Activated CD8-positive, alpha-beta memory T cell treated with anti-CD3 and anti-CD28 coated beads for 48 hours (primary cell): ENCODE measurements at regions not wholly inside any gene's neighbourhood (a gene's known extent, or its start where the extent isn't known, plus 50 kb on each side); places are given as distances from the start of the nearest gene placed in this dataset.

Source experiments
- DNase-seq, 3 experiments: peaks; one replicate each; pipeline ENCODE4 v3.0.0-alpha.2; 2020; ENCODE audit warnings: low read depth in 2 of 3, low spot score in 2 of 3

DNA sequence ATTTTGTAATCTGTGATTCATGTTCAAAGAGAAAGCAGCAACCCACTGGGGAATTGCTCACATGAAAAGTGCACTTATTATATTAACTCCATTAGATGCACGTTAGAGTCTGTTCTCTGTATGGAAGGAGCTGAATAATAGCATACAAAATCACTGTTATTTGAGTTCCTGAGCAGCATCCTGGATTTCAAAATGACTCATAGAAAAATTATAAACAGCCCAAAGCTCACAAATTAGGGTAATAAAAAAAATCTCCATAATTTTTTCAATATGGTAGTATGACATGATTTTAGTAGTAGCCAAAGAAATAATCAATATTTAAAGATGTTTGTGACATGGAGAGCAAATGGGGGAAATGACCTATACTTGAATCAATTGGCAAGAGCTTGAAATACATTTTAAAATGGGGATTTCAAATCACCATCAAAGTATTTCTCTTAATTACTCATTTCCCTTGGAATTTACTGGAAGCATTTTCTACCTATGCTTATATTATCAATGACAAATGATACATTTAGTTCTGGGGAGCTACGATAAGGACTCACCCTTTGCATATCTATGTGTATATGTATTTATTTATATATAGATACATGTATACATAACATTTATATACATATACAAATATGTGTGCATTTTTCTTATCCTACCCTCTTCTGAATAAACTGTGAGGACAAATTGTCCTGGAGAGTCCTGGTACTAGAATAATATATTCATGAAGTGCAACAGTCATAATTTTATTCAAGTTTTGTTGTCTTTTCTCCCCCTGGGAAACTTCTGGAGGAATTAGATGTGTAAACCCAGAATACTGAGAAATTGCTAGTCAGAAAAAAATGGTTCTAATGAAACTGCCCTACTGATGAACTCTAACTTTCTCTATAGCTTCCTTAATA lies 116.3 kb downstream of the RPL22L1 start:
- no peak for DNase-seq

DNA sequence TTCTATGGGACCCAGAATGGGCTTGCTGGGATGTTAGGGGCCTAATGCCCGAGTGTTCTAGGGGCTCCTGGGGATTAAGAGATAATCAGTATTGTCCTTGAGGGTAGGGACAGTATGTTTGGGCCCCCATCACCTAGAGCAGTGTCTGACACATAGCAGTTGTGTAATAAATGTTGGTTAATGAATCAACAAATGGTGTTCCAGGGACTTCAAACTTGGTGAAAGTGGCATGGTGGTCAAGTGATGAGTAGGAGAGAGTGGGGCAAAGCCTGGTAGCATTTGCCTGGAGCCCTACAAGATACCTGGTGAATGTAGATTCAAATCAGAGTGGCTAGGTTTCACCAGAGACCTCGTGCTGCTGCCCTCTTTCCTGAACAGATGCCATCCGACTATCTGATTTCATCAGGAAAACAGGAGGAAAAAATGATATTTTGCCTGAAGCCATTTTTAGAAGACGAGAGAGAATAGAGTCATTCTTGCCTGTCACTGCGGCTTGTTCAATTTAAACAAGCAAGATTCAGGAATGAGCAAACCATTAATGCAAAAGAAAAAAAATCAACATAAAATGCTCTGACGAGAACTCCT lies 117.3 kb downstream of the RPL22L1 start:
- no peak for DNase-seq

DNA sequence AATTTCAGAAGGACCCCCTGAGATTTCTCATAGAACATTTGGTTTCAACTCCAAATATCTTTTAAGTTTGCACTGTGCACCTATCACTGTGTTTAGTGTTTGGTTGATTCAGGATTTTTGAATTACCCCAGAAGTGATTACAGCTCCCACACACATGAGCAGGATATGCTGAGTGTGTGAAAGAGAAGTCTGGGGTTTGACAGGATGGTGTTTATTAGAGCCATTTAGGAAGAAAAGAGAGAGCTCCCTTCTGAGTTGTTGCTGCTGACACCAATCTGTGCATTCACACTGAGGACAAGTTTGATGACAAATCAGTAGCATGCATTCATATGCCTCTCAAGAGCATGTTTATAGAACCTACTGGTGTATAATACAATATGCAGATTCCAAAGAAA lies 118.1 kb downstream of the RPL22L1 start:
- DNase-seq, result no peak

DNA sequence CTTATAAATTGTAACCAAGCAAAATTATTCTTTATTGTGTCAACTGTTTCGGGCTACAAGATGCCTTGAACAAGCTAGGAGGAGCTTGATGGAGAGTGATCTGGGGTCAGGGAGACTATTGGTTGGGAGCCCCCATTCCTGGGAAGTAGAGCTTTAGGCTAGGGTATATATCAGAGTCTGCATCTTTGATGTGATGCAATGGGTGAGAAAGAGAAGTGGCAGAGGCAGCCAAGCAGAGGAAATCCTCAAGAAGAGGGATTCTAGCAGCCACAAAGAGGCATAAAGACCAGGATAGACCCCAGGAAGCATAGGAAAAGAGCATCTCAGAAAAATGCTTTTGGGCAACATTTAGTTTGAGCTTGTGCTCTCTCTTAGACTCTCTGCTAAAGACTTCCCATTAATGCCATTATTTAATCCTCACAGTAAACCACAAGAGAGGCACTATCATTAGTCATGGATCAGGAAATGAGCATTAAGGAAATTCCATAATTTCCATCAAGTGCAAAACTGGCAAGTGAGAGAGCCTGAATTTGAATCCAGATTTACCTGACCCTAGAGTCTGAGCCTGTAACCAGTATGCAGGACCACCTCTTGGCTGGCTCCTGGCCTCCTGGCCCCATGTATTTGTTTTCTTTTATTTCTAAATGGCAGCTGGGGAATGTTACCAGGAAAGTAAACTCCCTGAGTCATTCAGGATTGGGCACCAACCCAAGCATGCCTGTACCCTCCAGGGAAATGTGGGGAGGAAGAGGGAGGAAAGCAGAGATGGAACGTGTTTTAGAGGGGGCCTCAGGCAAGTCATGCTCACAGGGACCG lies 118.7 kb downstream of the RPL22L1 start:
- DNase-seq, result no peak

DNA sequence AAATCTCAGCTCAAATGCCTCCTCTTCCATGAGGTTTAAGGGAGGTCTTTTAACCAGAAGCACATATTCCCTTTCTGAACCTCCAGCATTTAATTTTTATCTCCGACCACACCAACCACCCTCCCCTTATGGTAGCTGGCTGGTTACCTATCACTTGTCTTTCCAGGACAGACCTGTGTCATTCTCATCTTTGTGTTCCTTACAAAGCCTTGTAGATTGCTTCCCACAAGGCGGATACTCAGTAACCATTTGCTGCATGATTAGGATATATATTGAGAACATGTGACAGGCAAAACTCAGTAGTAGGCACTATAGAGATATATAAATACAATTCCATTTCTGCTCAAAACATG lies 119.5 kb downstream of the RPL22L1 start:
- DNase-seq, result no peak

DNA sequence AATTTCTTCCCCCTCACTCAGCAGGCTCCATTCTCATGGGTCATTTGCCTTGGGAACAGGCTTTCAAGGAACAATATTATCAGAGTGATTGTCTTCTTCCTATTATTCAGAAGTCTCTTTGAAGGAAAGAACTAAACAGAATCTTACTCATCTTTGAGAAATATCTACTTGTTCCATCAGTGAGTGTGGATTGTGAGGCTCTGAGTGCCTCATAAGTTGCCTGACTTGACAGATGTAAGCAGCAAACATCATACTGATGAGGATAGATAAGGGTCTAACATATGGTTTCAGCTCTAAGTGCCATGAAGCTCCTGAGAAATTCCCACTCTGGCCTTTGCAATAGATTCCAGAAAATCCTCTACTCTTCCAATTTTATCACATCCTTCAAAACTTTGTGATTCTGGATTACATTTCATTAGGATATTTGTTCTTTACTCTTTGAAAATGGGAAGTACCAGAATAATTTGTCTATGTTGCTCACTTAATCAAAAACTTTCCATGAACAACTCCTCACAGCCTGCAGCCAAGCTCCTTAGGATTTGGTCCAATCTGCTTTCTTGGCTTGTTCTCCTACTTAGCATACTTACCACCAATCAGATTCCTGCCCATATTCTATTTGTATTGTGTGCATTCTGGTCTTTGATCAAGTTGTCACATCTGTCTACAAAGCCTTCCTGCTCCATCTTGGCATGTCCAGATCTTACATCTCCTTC lies 120.1 kb downstream of the RPL22L1 start:
- no peak for DNase-seq

DNA sequence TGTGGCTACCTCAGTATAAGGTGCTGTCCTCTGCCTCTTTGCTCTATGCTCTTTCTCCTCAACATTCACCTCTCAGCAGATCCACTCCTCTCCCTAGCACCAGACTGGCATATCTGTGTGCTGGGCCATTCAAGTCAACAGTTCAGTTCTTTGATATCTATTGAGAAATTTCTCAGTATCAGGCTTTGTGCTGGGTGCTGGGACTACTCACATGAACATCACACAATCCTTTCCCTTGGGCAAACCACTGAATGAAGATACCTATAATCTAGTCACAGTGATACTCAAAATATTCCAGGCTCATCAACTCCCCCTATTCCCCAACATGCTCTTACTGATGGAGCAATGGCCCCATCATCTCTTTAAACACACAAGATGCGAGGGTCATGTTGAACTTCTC lies 120.8 kb downstream of the RPL22L1 start:
- DNase-seq, result no peak

DNA sequence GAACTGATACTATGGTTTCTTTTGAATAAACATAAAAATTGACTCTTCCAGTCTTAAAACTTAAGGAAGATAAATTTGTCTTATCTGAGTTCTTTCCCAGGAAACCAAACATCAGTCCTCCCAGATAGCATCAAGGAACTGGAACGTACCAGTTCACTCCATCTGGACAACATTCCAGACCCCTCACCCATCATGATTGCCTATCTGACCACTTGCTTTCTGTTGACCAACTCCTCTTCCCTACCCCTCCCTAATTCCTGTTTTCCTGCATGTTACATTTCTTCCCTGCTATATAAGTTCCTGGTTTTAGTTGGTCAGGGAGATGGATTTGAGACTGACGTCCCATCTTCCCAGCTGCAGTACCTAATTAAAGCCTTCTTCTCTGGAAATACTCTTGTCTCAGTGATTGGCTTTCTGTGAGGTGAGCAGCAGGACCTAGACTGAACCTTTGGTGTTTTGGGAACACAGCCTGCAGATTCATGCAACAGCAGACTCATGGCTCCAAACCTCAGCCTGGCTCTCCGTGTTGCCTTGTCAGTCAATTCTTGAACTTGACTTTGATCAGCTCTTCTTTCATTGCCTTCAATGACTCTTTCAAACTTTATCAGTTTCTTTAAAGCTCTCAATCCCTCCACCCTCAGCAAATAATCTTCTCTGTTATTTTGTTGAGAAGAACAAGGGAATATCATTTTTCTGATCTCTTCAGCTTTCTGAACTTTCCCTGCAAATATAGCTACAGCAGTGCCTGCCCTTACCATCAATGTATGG lies 123.6 kb downstream of the RPL22L1 start:
- no peak for DNase-seq

DNA sequence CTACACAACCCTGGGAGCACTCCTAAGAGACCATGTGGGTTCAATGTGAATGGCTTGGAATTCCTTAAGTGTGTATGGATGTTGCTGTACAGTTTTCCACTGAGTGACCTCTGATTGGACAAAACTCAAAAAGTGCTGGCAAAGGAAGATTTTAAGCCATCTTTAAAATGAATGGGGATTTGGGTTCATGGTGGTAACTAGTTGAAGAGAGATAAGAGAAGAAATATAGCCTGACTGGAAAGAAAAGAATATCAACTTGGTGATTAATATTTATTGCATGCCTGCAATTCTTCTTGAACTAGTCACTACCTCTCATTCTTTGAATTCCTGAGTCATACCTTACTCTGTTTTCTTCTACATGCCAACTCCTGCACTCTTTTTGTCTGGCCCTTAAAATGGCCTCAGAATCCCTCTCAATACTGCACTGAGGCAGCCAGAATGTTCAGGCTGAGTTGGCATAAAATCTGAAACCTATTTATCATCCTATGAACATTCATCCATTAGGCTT lies 124.7 kb downstream of the RPL22L1 start:
- no peak for DNase-seq

DNA sequence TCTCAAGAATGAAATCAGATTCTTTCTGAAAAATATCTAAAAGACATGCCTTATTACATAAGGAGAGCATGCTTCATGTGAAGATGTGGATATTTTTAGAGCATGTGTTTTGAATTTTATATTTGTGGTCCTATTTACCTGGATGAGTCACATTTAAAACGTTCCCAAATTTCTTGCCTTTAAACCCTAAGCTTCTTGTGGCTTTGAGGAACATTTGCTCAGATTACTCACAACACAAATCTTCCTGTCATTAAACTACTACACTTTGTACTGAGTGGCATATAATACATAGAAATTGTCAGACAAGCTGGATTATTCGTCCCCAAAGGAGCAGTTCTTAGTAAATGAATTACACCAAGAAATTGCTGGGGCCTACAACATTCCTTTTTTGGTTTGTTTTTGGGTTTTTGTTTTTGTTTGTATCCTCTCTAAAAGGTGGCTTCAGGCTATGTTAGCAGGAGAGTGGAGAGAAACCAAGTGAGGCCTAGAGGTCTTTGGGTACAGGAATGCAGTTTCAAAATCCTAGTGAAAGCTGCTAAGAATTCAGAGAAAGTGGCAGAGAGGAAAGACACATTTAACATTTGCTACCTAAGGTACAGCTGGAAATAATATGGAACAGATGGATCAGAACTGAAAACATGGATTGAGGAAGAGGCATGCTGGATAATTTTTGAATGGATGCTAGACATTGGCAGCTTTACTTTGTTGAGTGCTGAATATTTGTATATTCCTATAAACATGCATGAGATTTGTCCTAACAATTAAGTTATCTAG lies 128.1 kb downstream of the RPL22L1 start:
- no peak for DNase-seq

DNA sequence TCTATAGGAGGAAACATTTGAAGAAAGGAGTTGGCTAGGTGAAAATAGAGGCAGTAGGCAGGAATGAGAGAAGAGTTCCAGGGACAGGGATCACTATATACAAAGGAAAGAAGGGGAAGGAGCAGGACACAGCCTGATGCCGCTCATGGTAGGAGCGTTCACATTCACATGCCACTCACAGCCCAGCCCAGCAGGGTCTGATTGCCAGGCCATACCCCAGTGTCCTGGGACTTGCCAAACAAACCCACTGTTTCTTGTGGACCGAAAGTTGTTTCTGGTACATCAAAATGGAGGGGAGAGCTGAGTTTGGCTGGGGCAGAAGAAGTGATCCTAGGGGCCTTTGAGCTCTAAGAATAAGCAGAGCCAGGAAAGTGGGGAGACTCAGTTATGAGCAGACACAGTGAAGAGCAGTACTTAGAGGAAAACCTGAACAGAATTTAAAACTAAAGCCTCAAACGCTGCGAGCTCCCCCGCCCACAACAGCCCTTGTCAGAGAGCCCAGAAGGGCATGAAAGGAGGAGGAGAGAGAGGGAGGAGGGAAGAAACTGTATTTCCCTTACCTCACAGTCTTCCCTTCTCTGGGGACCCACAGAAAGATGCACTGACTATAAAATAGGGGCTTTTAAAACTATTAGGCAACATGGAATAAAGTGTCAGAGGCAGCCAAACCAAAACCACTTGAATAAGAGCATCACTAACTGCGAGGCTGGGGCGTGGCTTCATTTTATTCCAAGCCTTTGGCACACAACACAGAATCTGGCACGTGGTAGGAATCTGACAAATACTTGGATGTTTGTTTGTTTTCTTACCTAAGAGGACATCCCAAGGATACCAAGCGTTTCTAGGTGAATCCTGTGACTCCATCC lies 129.0 kb downstream of the RPL22L1 start:
- no peak for DNase-seq

DNA sequence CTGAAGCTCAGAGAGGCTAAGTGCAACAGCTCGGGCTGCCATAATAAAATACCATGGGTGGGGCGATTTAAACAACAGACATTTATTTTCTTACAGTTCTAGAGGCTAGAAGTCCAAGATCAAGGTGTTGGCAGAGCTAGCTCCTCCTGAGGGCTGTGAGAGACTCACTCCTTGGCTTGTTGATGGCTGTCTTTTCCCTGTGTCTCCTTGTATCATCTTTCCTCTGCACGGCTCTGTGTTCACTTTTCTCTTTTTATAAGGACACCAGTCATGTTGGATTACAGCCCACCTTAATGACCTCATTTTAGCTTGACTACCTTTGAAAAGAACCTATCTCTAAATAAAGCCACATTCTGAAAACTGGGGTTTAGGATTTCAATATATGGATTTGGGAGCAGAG lies 129.7 kb downstream of the RPL22L1 start:
- no peak for DNase-seq

DNA sequence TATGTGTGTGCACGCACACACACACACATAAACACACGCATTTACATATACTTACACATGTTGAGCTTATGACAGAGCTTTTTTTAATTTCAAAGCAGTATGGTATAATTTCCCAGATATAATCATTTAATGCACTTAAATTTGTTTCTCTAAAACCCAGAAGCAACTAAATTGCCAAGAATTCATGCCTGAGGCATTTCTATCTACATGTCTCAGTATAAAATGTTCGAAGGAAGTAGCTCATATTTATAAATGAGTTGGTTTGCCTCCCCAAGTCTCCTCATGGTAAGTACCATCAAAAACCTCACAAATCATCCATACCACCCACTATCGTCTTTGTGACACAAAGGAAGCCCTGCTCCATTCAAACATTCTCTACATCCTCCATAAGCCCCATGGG lies 130.6 kb downstream of the RPL22L1 start:
- no peak for DNase-seq

DNA sequence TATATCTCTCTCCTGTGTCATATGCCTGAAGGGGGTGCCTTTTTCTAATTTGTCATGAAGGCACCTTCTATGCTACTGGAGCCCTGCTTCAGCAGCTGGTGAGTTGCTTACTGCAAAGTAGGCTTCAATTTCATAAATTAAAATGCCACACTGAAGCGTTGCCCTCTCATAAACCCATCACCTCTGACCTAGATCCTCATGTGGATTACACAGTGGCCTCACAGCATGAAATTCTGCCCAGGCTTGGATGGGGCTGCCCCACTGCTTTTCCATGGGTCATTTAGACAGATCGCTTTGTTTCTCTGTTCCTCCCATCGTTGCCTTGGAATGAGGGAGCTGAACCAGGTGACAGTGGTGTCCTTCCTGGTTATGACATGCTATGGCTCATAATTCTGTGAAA lies 131.2 kb downstream of the RPL22L1 start:
- DNase-seq, result no peak

DNA sequence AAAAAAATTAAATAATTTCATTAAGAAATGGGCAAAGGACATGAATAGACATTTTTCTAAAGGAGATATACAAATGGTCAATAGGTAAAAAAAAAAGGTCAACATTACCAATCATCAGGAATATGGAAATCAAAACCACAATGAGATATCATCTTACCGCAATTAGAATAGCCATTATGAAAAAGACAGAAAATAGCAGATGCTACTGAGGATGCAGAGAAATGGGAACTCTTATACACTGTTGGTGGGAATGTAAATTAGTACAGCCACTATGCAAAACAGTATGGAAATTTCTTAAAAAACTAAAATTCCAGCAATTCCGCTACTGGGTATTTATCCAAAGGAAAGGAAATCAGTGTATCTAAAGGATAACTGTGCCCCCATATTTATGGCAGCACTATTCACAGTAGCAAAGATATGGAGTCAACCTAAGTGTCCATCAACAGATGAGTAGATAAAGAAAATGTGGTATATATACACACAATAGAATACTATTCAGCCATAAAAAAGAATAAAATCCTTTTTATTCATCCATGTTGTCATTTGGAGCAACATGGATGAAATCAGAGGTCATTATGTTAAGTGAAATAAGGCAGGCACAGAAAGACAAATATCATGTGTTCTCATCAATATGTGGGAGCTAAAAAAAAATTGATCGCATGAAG lies 132.4 kb downstream of the RPL22L1 start:
- DNase-seq, result no peak

DNA sequence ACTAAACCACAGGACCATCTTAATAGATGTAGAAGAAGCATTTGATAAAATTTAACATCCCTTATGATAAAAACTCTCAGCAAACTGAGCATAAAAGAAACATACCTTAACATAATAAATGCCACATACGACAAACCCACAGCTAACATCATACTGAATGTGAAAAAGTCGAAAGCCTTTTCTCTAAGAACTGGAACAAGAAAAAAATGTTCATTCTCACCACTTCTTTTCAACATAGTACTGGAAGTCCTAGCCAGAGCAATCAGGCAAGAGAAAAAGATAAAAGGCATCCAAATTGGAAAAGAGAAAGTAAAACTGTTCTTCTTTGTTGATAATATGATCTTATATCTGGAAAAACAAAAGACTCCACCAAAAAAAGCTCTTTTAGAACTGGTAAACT lies 134.2 kb downstream of the RPL22L1 start:
- DNase-seq, result no peak

DNA sequence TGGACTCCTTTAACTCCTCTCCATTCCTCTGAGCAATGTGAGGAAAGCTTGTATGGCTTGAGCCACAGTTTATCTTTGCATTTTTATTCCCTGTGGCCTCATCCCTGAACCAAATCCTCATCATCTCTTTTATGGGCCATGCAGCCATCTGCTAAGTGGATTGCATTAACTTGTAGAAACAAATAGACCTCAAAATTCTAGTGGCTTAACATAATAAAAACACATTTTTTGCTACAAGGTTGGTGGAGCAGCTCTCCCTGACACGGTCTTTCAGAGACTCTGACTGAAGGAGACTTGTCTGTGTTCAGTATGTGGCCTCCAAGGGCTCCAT lies 135.3 kb downstream of the RPL22L1 start:
- no peak for DNase-seq

DNA sequence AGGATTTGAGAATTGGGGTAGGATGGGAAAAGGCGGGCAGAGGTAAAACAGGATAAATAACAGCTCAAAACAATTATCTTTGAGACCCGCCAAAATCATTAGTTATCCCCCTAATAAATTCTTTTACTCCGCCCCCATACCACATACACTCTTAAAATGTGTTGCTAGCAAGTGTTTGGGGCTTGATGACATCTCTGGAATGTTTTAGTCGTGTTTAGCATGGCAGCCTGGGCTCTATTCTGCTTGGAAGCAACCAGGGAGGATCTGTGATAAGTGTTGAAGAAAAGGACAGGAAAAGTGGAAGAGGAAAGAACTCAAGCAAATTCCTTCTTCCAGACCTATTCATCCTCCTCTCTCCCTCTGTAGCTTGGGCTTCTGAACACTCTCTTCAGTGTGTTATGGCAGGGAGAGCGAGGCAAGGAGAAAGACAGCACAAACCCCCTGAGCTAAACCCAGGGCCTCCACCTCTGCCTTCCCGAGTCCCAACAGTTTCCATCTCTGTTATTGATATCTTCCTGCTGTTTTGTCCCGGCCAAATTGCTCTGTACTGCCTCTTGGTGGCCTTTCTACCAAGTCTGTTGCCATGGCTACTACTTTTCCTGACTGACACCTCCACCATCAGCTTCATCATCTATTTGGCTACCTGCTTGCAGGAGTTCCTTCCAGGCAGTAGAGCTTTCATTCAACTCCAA lies 135.8 kb downstream of the RPL22L1 start:
- DNase-seq, result no peak
